GM10248 (cell line): ENCODE measurements at regions not wholly inside any gene's neighbourhood (a gene's known extent, or its start where the extent isn't known, plus 50 kb on each side); places are given as distances from the start of the nearest gene placed in this dataset.

Experiments used
- CTCF ChIA-PET: fragments of 300-600 bp; sonication (Branson Sonifier 250); formaldehyde crosslinking; extraction: SDS; loops from one replicate; lab custom pipeline; 2021; ENCODE audit warnings: antibody characterized with exemption; lab: Yijun Ruan, JAX
- POLR2A ChIA-PET: fragments of 350-650 bp; sonication (Branson Sonifier 250); formaldehyde crosslinking; extraction: SDS; loops from one replicate; lab custom pipeline; 2020; ENCODE audit warnings: antibody characterized with exemption; lab: Yijun Ruan, JAX
- DNase-seq: peaks from one replicate; pipeline ENCODE4 v3.0.0; 2012; ENCODE audit errors: extremely low spot score
- TF ChIP-seq, protein P1 (sequence below): IDR thresholded peaks from 2 replicates; pipeline ENCODE4 v1.5.1; 2012; ENCODE audit warnings: mild to moderate bottlenecking, low read depth; ENCODE audit errors: extremely low read depth, missing control alignments, control extremely low read depth

DNA sequence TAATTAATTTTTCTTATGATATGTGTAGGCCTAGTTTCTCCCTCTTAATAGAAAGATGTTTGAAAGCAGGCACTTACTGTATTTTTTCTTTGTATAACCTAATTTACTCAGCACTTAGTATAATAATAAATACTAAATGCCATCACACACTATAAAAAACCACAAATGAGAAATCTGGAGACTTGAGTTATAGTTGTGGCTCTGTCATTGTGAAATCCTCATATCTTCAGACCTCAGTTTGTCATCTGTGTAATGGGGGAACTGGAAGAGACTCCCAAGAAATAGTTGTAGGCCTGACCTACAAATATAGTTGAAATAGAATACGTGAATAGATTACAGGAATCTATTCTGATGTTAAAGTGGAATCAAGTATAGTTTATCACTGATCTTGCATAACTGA lies 287.6 kb upstream of the DPH6 start:
- no peak for DNase-seq
- TF ChIP-seq, protein P1, sequence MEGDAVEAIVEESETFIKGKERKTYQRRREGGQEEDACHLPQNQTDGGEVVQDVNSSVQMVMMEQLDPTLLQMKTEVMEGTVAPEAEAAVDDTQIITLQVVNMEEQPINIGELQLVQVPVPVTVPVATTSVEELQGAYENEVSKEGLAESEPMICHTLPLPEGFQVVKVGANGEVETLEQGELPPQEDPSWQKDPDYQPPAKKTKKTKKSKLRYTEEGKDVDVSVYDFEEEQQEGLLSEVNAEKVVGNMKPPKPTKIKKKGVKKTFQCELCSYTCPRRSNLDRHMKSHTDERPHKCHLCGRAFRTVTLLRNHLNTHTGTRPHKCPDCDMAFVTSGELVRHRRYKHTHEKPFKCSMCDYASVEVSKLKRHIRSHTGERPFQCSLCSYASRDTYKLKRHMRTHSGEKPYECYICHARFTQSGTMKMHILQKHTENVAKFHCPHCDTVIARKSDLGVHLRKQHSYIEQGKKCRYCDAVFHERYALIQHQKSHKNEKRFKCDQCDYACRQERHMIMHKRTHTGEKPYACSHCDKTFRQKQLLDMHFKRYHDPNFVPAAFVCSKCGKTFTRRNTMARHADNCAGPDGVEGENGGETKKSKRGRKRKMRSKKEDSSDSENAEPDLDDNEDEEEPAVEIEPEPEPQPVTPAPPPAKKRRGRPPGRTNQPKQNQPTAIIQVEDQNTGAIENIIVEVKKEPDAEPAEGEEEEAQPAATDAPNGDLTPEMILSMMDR = no peak
- CTCF ChIA-PET = no interaction called here
- POLR2A ChIA-PET = no interaction called here

DNA sequence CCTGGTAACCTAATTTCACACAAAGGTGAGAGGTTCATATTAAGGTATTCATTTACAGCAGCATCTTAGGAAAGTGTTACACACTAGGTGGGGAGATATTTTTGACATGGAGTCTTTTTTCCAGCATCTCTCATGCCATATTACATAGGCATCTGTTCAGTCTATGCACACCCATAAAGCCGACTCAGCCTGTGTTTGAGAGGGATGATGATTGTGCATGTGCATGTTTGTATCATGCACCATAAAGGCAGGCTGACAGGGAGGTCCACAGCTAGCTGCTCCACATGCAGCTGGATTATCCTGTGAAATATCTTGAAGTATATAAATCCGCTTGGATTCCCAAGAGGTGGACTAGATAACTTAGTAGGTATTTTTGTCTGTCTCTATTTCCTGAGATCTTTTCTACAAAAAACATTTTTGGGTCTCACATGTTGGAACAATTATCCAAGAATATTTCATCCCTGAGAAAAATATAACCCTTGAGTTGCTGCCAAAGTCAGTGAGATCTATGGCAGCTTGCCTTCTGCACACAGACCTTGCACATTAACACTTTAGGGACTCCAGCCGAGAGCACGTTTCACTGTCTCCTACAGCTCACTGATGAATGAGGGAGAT lies 288.4 kb upstream of the DPH6 start:
- CTCF ChIA-PET = no interaction called here
- DNase-seq = no peak
- POLR2A ChIA-PET = no interaction called here
- TF ChIP-seq, protein P1 = no peak

DNA sequence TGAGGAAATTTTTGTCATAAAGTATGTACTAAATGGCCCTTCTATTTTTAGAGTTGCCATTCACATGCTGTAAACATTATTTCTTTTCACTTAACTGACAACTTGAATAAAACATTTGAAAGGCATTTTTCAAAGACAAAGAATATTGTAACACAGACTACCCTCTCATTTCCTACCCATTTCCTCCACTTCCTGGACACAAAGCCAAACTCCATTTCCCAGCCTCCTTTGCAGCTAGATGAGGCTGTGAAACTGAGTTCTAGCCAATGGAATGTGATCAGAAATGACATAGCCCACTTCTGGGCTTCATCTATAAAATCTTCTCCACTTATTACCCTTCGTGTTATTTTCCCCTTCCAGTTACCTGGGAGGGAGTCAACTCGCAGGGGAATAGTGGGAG lies 288.9 kb upstream of the DPH6 start:
- POLR2A ChIA-PET = no interaction called here
- TF ChIP-seq, protein P1 = no peak
- CTCF ChIA-PET = no interaction called here
- no peak for DNase-seq

DNA sequence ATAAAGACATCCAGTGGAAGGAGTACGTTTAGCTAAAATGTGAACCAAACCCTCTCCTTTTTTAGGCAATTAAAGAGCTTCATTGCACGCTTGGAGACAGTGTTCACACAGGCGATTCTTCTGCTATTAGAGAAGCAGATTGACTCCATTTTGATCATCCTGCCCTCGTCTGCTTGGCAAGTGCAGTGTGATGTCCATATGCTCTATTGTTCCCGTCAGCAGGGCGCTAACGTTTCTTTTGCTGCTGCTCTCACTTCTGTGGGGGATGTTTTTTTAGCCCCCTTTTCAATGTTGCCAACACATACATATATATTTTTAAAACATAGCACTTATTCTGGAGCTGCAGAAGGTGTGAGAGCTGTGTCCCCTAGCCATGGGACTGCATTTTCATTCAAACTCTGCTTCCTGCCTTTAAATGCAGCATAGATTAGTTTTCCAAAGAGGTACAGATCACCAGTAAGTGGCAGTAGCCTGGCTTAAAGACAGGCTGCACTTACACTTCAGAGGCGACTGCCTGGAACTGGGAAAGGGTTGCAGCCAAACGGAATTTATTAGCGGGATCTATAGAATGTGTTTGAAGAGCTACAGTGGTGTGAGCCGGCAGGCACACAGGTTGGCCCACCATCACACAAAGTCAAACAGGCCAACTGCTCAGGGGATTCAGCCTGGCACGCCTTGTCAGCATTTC lies 292.6 kb upstream of the DPH6 start:
- TF ChIP-seq, protein P1 = no peak
- ChIA-PET POLR2A (no interaction called here), CTCF (interaction anchor here (0.8 kb wide), 1 partner anchor 537 kb away, joined by 3 read pairs; no protein-coding TSS in a partner anchor)
- no peak for DNase-seq

DNA sequence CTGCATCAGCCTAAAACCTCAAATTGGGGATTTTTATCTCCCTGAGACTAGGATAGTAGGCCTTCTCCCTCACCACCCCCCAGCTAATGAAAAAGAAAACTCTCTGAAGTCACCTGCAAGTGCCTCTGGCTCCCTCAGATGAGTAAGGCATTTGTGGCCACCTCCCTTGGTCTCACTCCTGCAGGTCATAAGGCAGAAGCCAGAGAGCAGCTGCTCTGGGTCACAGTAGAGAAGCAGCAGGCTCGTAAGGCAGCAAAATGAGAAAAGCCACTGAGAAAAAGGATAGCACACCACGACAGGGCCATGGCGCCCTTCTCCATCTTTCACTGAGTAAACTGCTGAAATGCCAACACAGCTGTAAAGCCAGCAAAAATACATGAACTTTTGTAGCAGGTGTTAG lies 296.7 kb upstream of the DPH6 start:
- POLR2A ChIA-PET = no interaction called here
- CTCF ChIA-PET = no interaction called here
- TF ChIP-seq, protein P1 = no peak
- DNase-seq = no peak

DNA sequence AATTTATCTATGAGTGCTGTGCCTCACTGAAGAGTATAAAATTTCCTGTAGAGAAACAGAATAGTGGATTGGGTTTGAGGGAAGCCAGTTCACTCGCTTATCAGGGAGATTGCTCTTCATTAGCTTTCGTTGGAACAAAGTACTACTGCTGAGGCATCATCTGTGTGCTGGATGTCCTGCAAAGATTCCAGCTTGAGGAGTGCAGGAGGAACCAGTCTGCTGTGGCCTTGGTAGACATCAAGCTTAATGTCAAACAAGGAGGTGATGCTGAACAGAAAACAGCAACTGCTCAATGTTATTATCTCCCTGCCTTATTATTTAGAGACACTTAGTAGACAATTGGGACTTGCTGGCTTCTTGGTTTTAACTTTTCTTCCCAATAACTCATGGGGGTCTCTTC lies 297.5 kb upstream of the DPH6 start:
- ChIA-PET CTCF (no interaction called here), POLR2A (no interaction called here)
- TF ChIP-seq, protein P1 = no peak
- no peak for DNase-seq
